Spleen (tissue), 11 donors: ENCODE measurements at regions not wholly inside any gene's neighbourhood (a gene's known extent, or its start where the extent isn't known, plus 50 kb on each side); places are given as distances from the start of the nearest gene placed in this dataset.
"Not testable (repeated sequence)": the region's sequence is repeated elsewhere in the genome, so short reads cannot be mapped to it uniquely, and the experiment has no call there.

Experiments used
- DNase-seq: peaks from one replicate; pipeline ENCODE4 v3.0.0-alpha.2; 2020
- H3K27ac ChIP-seq, 8 donors: fragments of 200-600 bp; sonication (generic) in 7 of 8; 1 replicate in 4 of 8; 2 replicates in 4 of 8; pipeline versions ENCODE4 v1.5.0 to v1.8.0; 2016 to 2021; ENCODE audit warnings: inconsistent platforms in 4 of 8, mild to moderate bottlenecking in 4 of 8, moderate library complexity in 1 of 8
- H3K27me3 ChIP-seq, 7 donors: fragments of 200-600 bp; sonication (generic) in 6 of 7; replicated peaks in 1 of 7; 1 replicate in 4 of 7; 2 replicates in 3 of 7; pipeline versions ENCODE4 v1.5.0 to v1.8.0; 2016 to 2021; ENCODE audit warnings: inconsistent platforms in 3 of 7, mild to moderate bottlenecking in 1 of 7
- H3K36me3 ChIP-seq, 6 donors: fragments of 200-600 bp; sonication (generic) in 5 of 6; 1 replicate in 4 of 6; 2 replicates in 2 of 6; pipeline versions ENCODE4 v1.5.0 to v1.8.0; 2016 to 2021; ENCODE audit warnings: inconsistent platforms in 2 of 6
- H3K4me1 ChIP-seq, 6 donors: fragments of 200-600 bp; sonication (generic) in 5 of 6; 1 replicate in 3 of 6; 2 replicates in 3 of 6; pipeline versions ENCODE4 v1.5.0 to v1.8.0; 2016 to 2021; ENCODE audit warnings: inconsistent platforms in 3 of 6
- H3K4me3 ChIP-seq, 8 donors: fragments of 200-600 bp; sonication (generic) in 7 of 8; 1 replicate in 4 of 8; 2 replicates in 4 of 8; pipeline versions ENCODE4 v1.5.0 to v1.8.0; 2016 to 2021; ENCODE audit warnings: inconsistent platforms in 4 of 8, mild to moderate bottlenecking in 4 of 8, moderate library complexity in 2 of 8
- H3K9me3 ChIP-seq, 8 donors: fragments of 200-600 bp; sonication (generic) in 7 of 8; 1 replicate in 4 of 8; 2 replicates in 4 of 8; pipeline versions ENCODE4 v1.5.0 to v1.8.0; 2016 to 2021; ENCODE audit warnings: inconsistent platforms in 4 of 8
- POLR2A ChIP-seq, 3 donors: fragments of 450-650 bp; IDR thresholded peaks; one replicate each; pipeline ENCODE4 v1.5.1; 2017; ENCODE audit warnings: antibody characterized with exemption in 3 of 3, mild to moderate bottlenecking in 1 of 3
- POLR2AphosphoS5 ChIP-seq, 3 donors: sonication (generic); formaldehyde crosslinking; IDR thresholded peaks; one replicate each; pipeline ENCODE4 v1.5.1; 2017; ENCODE audit warnings: antibody characterized with exemption in 3 of 3
- WGBS, 5 donors: extraction: QIAGEN DNeasy Blood & Tissue Kit in 3 of 5; methylation state at CpG; one replicate each; pipeline versions ENCODE4 v1.1.5 to v1.1.7; 2013 to 2018; 5-methylcytosine and 5-hydroxymethylcytosine counted together
- intact Hi-C: fragments of 100-400 bp; cut with DNase I; formaldehyde crosslinking; loops from one replicate; pipeline ENCODE4 v1.15.0; 2023; ENCODE audit warnings: low total_unique reads
- TF ChIP-seq, protein P1 (sequence below), 11 experiments: fragments of 200-600 bp in 7 of 11; fragments of 450-650 bp in 4 of 11; sonication (generic) in 4 of 11; IDR thresholded peaks in 8 of 11; conservative IDR thresholded peaks in 3 of 11; 1 replicate in 7 of 11; 2 replicates in 4 of 11; pipeline versions ENCODE4 v1.4.0 to v1.8.0; 2016 to 2021; ENCODE audit warnings: antibody characterized with exemption in 11 of 11, inconsistent platforms in 4 of 11, mild to moderate bottlenecking in 1 of 11
- donor health status: healthy with polysubstance abuse.
- donor health status: DM: no; HTN: no; CAD: no; lungs with moderate emphysema.
- donor health status: DM: no; HTN: no; CAD: no.
- donor health status: Bipolar disorder and iron deficiency.
- donor health status: healthy.
- donor health status: DM: no; HTN: no; CAD: no.
- donor health status: DM: yes; HTN: yes; CAD: no.

DNA sequence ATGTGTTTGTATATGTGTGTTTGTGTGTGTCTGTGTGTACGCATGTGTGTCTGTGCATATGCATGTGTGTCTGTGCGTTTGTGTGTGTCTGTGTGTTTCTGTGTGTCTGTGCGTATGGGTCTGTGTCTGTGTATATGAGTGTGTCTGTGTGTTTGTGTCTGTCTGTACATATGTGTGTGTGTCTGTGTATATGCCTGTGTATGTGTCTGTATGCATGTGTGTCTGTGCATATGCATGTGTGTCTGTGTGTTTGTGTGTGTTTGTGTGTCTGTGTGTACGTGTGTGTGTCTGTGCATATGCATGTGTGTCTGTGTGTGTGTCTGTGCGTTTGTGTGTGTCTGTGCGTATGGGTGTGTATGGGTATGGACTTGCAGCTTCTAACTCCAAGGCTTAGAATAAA lies 174.0 kb upstream of the NOX3 start:
- intact Hi-C loops = no loop called here
- 65 to 81% (median 75%) methylated on average over 6 of the region's 6 CpGs for WGBS, 5 donors

DNA sequence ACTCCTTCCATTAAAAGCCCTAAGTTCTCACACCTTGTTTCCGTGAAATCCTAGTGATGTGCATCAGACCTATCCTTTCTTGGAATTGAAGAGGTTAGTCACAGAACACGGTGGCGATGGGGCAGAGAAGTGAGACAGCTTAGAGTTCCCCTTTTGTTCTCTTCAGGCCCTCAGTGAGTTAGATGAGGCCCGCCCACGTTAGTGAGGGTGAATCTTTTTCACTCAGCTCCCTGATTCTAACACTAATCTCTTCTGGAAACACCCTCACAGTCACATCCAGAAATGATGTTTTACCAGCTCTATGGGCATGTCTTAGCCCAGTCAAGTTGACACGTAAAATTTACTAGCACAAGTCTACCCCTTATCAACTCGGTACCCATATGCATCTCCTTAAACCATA lies 172.7 kb upstream of the NOX3 start:
- 74 to 84% (median 79%) methylated on average over 7 of the region's 7 CpGs for WGBS, 5 donors

More for the DNA sequence above, 174.0 kb upstream of the NOX3 start:
- TF ChIP-seq POLR2AphosphoS5 (IDR thresholded peaks at IDR 0.05) = no peak
- TF ChIP-seq, protein P1, sequence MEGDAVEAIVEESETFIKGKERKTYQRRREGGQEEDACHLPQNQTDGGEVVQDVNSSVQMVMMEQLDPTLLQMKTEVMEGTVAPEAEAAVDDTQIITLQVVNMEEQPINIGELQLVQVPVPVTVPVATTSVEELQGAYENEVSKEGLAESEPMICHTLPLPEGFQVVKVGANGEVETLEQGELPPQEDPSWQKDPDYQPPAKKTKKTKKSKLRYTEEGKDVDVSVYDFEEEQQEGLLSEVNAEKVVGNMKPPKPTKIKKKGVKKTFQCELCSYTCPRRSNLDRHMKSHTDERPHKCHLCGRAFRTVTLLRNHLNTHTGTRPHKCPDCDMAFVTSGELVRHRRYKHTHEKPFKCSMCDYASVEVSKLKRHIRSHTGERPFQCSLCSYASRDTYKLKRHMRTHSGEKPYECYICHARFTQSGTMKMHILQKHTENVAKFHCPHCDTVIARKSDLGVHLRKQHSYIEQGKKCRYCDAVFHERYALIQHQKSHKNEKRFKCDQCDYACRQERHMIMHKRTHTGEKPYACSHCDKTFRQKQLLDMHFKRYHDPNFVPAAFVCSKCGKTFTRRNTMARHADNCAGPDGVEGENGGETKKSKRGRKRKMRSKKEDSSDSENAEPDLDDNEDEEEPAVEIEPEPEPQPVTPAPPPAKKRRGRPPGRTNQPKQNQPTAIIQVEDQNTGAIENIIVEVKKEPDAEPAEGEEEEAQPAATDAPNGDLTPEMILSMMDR (IDR thresholded peaks at IDR 0.05 in 8 of 11, conservative IDR thresholded peaks at IDR 0.05 in 3 of 11) = no peak
- no peak for TF ChIP-seq POLR2A (IDR thresholded peaks at IDR 0.05)
- Histone ChIP-seq H3K4me3 (no peak overlapping the region), H3K27ac (no peak overlapping the region), H3K9me3 (peaks cover 0 to 7% (median 0%) of the 10 kb centered on the region in 8 donors), H3K4me1 (no peaks in the 10 kb centered on the region), H3K36me3 (no peaks in the 10 kb centered on the region), H3K27me3 (no peaks in the 10 kb centered on the region)
- no peak for DNase-seq

DNA sequence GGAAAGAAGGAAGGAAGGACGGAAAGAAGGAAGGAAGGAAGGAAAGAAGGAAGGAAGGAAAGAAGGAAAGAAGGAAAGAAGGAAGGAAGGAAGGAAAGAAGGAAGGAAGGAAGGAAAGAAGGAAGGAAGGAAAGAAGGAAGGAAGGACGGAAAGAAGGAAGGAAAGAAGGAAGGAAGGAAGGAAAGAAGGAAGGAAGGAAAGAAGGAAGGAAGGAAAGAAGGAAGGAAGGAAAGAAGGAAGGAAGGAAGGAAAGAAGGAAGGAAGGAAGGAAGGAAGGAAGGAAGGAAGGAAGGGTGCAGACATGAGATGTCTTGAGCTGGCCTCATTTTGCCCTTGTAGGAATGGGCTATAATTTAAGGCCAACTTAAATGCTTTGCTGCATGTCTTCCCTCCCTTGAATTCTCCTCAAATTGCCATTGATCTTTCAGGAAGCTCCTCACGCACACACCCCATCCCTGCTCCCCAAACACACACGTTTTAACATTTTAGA lies 172.1 kb upstream of the NOX3 start:
- DNase-seq, H3K4me3 ChIP-seq, H3K4me1 ChIP-seq, H3K27me3 ChIP-seq, H3K27ac ChIP-seq, intact Hi-C loops, H3K9me3 ChIP-seq, H3K36me3 ChIP-seq: not testable (repeated sequence)
- 66 to 85% (median 76%) methylated on average over 4 of the region's 4 CpGs for WGBS, 5 donors

More for the DNA sequence above, 172.7 kb upstream of the NOX3 start:
- H3K4me1 ChIP-seq = no peaks in the 10 kb centered on the region
- DNase-seq = no peak
- no peaks in the 10 kb centered on the region for H3K36me3 ChIP-seq
- intact Hi-C loops = no loop called here
- TF ChIP-seq POLR2A (IDR thresholded peaks at IDR 0.05) (no peak), POLR2AphosphoS5 (IDR thresholded peaks at IDR 0.05) (no peak)
- TF ChIP-seq, protein P1 (IDR thresholded peaks at IDR 0.05 in 8 of 11, conservative IDR thresholded peaks at IDR 0.05 in 3 of 11) = no peak
- H3K9me3 ChIP-seq = peaks cover 0 to 7% (median 0%) of the 10 kb centered on the region in 8 donors
- no peak overlapping the region for H3K4me3 ChIP-seq
- H3K27me3 ChIP-seq = no peaks in the 10 kb centered on the region
- no peak overlapping the region for H3K27ac ChIP-seq

DNA sequence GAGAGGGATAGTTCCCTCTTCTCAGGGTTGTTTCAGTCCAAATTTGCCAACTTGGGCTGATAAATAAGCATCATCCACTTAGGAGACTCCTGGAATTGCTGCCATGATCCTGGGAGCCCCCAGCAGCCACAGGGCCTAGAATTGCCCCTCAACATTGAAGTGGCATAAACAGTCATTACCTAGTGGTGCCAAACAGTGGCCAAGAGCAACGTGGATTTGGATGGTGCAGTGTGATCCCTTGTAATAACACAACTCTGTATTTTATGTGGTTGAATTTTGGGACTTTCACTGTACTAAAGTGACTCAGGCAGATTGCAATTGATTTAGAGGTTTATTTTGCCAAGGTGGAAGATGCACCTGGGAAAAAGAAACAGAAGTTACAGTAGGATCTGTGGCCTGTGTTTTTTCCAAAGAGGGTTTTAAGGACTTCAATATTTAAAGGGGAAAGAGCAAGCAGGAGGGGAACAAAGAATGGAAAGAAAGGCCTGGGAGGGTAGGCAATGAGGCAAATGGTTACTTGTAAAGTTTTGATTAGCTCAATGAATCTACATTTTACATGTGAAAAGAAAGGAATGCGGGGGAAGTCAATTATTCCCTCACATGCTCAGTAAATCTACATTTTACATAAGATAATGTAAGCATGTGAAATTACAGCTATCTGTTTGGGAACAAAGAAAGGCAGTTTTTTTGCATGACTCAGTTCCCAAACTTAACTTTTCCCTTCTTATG lies 168.0 kb upstream of the NOX3 start:
- 60 to 94% (median 83%) methylated on average over 2 of the region's 2 CpGs for WGBS, 5 donors
- TF ChIP-seq, protein P1 (IDR thresholded peaks at IDR 0.05 in 8 of 11, conservative IDR thresholded peaks at IDR 0.05 in 3 of 11) = no peak
- TF ChIP-seq POLR2AphosphoS5 (IDR thresholded peaks at IDR 0.05) (no peak), POLR2A (IDR thresholded peaks at IDR 0.05) (no peak)
- no peak for DNase-seq

More for the DNA sequence above, 168.0 kb upstream of the NOX3 start:
- no peaks in the 10 kb centered on the region for H3K36me3 ChIP-seq
- no peak overlapping the region for H3K27ac ChIP-seq
- no peaks in the 10 kb centered on the region for H3K27me3 ChIP-seq
- H3K9me3 ChIP-seq = peaks cover 0 to 7% (median 0%) of the 10 kb centered on the region in 8 donors
- intact Hi-C loops = no loop called here
- H3K4me1 ChIP-seq = no peaks in the 10 kb centered on the region
- H3K4me3 ChIP-seq = no peak overlapping the region
